ENCODE measurements at regions not wholly inside any gene's neighbourhood (a gene's known extent, or its start where the extent isn't known, plus 50 kb on each side); places are given as distances from the start of the nearest gene placed in this dataset.

DNA sequence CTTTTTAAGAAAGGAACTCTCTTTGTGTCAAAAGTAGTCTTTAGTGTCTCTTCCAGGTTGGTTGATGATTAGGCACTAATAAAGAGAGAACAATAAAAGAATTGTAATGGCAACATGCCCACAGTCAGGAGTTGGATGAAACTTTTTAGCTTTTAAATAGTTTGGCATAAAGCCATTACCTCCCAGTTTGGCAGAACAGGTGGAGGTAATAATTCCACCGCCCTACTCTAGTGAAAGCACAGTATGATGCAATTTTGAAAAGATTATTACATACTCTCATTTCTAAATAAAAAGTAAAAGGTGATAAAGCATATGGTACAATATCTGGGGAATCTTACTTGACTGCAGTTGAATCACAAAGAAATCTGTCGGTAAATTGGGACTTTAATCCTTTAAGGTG lies 497.6 kb downstream of the SUCLA2 start (continued):
- TF ChIP-seq MTERF4 (CRISPR knock-in tag; IDR thresholded peaks at IDR 0.05) (no peak), ZNF354B (CRISPR knock-in tag; IDR thresholded peaks at IDR 0.05) (no peak), ELF4 (CRISPR knock-in tag; IDR thresholded peaks at IDR 0.05; ENCODE audit: borderline replicate concordance) (no peak), ARNT (IDR thresholded peaks at IDR 0.05) (no peak), GATAD1 (CRISPR knock-in tag; IDR thresholded peaks at IDR 0.05) (no peak)

GRCh38 chr13:47502166-47502565 lies 498.9 kb downstream of the SUCLA2 start:
- Histone ChIP-seq H3K27ac (ENCODE audit: extremely low read length, insufficient read depth, low read length) (no peak overlapping the region), H3K79me2 (ENCODE audit: insufficient read depth, low read length) (no peaks in the 10 kb centered on the region), H3K4me1 (ENCODE audit: insufficient read depth, low read length) (no peaks in the 10 kb centered on the region), H3K27me3 (ENCODE audit: control insufficient read depth in 1 of 2, insufficient read depth in 2 of 2, low read length in 2 of 2) (no peaks in the 10 kb centered on the region), H3K9me3 (ENCODE audit: low read length) (no peaks in the 10 kb centered on the region), H4K20me1 (ENCODE audit: insufficient read depth, low read length) (no peaks in the 10 kb centered on the region), H3K4me3 (replicated peaks in 1 of 3; ENCODE audit: insufficient read depth in 1 of 3, low read depth in 2 of 3, low read length in 3 of 3) (no peak overlapping the region), H2AFZ (ENCODE audit: low read length) (no peak overlapping the region), H3K4me2 (ENCODE audit: low read depth, low read length) (no peak overlapping the region), H3K9ac (ENCODE audit: insufficient read depth, low read depth, low read length) (no peak overlapping the region), H3K36me3 (replicated peaks in 1 of 2; ENCODE audit: control insufficient read depth in 1 of 2, insufficient read depth in 2 of 2, low read length in 2 of 2) (no peaks in the 10 kb centered on the region)
- TF ChIP-seq ZNF781 (CRISPR knock-in tag; IDR thresholded peaks at IDR 0.05; ENCODE audit: borderline replicate concordance, not compliant biosample characterization): no peak
- no peak for TF ChIP-seq ZBTB1 (CRISPR knock-in tag; IDR thresholded peaks at IDR 0.05; ENCODE audit: borderline replicate concordance)
- no peak for TF ChIP-seq SP2 (CRISPR knock-in tag; IDR thresholded peaks at IDR 0.05)
- TF ChIP-seq MAF1 (CRISPR knock-in tag; IDR thresholded peaks at IDR 0.05; ENCODE audit: borderline replicate concordance): no peak
- no peak for TF ChIP-seq DMAP1 (CRISPR knock-in tag; IDR thresholded peaks at IDR 0.05)
- TF ChIP-seq, protein P1, sequence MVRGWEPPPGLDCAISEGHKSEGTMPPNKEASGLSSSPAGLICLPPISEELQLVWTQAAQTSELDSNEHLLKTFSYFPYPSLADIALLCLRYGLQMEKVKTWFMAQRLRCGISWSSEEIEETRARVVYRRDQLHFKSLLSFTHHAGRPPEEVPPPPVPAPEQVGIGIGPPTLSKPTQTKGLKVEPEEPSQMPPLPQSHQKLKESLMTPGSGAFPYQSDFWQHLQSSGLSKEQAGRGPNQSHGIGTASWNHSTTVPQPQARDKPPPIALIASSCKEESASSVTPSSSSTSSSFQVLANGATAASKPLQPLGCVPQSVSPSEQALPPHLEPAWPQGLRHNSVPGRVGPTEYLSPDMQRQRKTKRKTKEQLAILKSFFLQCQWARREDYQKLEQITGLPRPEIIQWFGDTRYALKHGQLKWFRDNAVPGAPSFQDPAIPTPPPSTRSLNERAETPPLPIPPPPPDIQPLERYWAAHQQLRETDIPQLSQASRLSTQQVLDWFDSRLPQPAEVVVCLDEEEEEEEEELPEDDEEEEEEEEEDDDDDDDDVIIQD (CRISPR knock-in tag; IDR thresholded peaks at IDR 0.05; ENCODE audit: low read depth): no peak
- TF ChIP-seq, protein P2, sequence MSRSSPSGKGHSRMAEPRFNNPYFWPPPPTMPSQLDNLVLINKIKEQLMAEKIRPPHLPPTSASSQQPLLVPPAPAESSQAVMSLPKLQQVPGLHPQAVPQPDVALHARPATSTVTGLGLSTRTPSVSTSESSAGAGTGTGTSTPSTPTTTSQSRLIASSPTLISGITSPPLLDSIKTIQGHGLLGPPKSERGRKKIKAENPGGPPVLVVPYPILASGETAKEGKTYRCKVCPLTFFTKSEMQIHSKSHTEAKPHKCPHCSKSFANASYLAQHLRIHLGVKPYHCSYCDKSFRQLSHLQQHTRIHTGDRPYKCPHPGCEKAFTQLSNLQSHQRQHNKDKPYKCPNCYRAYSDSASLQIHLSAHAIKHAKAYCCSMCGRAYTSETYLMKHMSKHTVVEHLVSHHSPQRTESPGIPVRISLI (CRISPR knock-in tag; IDR thresholded peaks at IDR 0.05; ENCODE audit: borderline replicate concordance): no peak
- TF ChIP-seq PHF8 (CRISPR knock-in tag; IDR thresholded peaks at IDR 0.05): no peak
- WGBS (ENCODE audit: low lambda C conversion rate): 5% methylated on average over 2 of the region's 2 CpGs
- POLR2A ChIA-PET: no interaction called here
- CTCF ChIA-PET (ENCODE audit: low intra/inter-chr PET ratio, low total read pairs): no interaction called here
- ATAC-seq (no peak), FAIRE-seq (no peak), DNase-seq (ENCODE audit: low spot score) (no peak)
- BruUV-seq (replicated peaks): no TSS peak
- in situ Hi-C loops (cut with HindIII; ENCODE audit: extremely low pct_ligation_motif_present, low pct_unique_long_range_greater_than_20kb): no loop called here
- intact Hi-C loops (cut with micrococcal nuclease; ENCODE audit: unreplicated experiment): no loop called here

Data from HepG2 (cell line).